GM23338 (cell line): ENCODE measurements at regions not wholly inside any gene's neighbourhood (a gene's known extent, or its start where the extent isn't known, plus 50 kb on each side); places are given as distances from the start of the nearest gene placed in this dataset.

Experiments
- CREB1 ChIP-seq: fragments of 250-450 bp; sonication (Bioruptor Pico); IDR thresholded peaks from 2 replicates; pipeline ENCODE4 v1.5.0; 2020; ENCODE audit warnings: low read depth, mild to moderate bottlenecking, moderate library complexity
- EZH2 ChIP-seq: fragments of 200-600 bp; sonication (generic); IDR thresholded peaks from one replicate; pipeline ENCODE4 v1.8.0; 2017; ENCODE audit warnings: antibody characterized with exemption, mild to moderate bottlenecking, low read depth; ENCODE audit not compliant: unreplicated experiment
- EZH2phosphoT487 ChIP-seq: fragments of 200-600 bp; sonication (generic); IDR thresholded peaks from one replicate; pipeline ENCODE4 v1.8.1; 2018; ENCODE audit warnings: antibody characterized with exemption; ENCODE audit not compliant: unreplicated experiment
- JUNB ChIP-seq: IDR thresholded peaks from one replicate; pipeline ENCODE4 v1.6.1; 2016; ENCODE audit warnings: antibody characterized with exemption; ENCODE audit not compliant: unreplicated experiment
- NANOG ChIP-seq: IDR thresholded peaks from 2 replicates; pipeline ENCODE4 v1.6.1; 2016; ENCODE audit warnings: antibody characterized with exemption, borderline replicate concordance
- POLR2AphosphoS5 ChIP-seq: IDR thresholded peaks from 2 replicates; pipeline ENCODE4 v1.6.1; 2016; ENCODE audit warnings: antibody characterized with exemption, low read depth
- ZNF114 ChIP-seq: fragments of 250-450 bp; sonication (Bioruptor Pico); IDR thresholded peaks from 2 replicates; pipeline ENCODE4 v1.5.0; 2020; ENCODE audit warnings: mild to moderate bottlenecking, moderate library complexity
- ZNF331 ChIP-seq: fragments of 250-450 bp; sonication (Bioruptor Pico); IDR thresholded peaks from 2 replicates; pipeline ENCODE4 v1.5.0; 2020; ENCODE audit warnings: low read depth, mild to moderate bottlenecking, moderate library complexity
- TF ChIP-seq, protein P1 (sequence below), 2 experiments: fragments of 200-600 bp in 1 of 2; sonication (generic) in 1 of 2; conservative IDR thresholded peaks; 2 replicates each; pipeline versions ENCODE4 v1.5.1 to v1.6.1; 2016 to 2017; ENCODE audit warnings: antibody characterized with exemption in 2 of 2, low read depth in 2 of 2, mild to moderate bottlenecking in 2 of 2, moderate library complexity in 1 of 2
- TF ChIP-seq, protein P2 (sequence below): IDR thresholded peaks from one replicate; pipeline ENCODE4 v1.6.1; 2018; ENCODE audit warnings: antibody characterized with exemption; ENCODE audit not compliant: unreplicated experiment
- TF ChIP-seq, protein P3 (sequence below): fragments of 250-450 bp; sonication (Bioruptor Pico); IDR thresholded peaks from 2 replicates; pipeline ENCODE4 v1.5.0; 2020; ENCODE audit warnings: mild to moderate bottlenecking, moderate library complexity
- TF ChIP-seq, protein P4 (sequence below): IDR thresholded peaks from 2 replicates; pipeline ENCODE4 v1.6.1; 2016; ENCODE audit warnings: antibody characterized with exemption

DNA sequence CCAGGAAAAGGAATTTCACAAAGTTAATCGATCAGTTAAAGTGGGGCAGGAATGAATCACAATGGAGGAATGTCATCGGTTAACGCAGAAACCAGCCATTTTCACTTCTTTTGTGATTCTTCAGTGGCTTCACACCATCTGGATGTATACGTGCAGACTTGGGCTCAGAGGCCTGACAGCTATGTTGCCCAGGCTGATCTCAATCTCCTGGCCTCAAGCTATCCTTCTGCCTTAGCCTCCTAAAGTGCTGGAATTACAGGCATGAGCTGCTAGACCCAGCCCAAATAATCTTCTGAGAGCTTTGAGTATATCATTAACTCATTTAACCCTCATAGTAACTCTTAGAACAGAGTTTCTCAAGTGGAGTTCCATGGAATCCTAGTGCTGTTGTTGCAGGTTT is 126.5 kb upstream of the VANGL1 start:
- no peak for TF ChIP-seq EZH2
- TF ChIP-seq, protein P1, sequence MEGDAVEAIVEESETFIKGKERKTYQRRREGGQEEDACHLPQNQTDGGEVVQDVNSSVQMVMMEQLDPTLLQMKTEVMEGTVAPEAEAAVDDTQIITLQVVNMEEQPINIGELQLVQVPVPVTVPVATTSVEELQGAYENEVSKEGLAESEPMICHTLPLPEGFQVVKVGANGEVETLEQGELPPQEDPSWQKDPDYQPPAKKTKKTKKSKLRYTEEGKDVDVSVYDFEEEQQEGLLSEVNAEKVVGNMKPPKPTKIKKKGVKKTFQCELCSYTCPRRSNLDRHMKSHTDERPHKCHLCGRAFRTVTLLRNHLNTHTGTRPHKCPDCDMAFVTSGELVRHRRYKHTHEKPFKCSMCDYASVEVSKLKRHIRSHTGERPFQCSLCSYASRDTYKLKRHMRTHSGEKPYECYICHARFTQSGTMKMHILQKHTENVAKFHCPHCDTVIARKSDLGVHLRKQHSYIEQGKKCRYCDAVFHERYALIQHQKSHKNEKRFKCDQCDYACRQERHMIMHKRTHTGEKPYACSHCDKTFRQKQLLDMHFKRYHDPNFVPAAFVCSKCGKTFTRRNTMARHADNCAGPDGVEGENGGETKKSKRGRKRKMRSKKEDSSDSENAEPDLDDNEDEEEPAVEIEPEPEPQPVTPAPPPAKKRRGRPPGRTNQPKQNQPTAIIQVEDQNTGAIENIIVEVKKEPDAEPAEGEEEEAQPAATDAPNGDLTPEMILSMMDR (conservative IDR thresholded peaks at IDR 0.05; ENCODE audit: low read depth in 2 of 2): no peak
- TF ChIP-seq EZH2phosphoT487: no peak
- TF ChIP-seq, protein P2, sequence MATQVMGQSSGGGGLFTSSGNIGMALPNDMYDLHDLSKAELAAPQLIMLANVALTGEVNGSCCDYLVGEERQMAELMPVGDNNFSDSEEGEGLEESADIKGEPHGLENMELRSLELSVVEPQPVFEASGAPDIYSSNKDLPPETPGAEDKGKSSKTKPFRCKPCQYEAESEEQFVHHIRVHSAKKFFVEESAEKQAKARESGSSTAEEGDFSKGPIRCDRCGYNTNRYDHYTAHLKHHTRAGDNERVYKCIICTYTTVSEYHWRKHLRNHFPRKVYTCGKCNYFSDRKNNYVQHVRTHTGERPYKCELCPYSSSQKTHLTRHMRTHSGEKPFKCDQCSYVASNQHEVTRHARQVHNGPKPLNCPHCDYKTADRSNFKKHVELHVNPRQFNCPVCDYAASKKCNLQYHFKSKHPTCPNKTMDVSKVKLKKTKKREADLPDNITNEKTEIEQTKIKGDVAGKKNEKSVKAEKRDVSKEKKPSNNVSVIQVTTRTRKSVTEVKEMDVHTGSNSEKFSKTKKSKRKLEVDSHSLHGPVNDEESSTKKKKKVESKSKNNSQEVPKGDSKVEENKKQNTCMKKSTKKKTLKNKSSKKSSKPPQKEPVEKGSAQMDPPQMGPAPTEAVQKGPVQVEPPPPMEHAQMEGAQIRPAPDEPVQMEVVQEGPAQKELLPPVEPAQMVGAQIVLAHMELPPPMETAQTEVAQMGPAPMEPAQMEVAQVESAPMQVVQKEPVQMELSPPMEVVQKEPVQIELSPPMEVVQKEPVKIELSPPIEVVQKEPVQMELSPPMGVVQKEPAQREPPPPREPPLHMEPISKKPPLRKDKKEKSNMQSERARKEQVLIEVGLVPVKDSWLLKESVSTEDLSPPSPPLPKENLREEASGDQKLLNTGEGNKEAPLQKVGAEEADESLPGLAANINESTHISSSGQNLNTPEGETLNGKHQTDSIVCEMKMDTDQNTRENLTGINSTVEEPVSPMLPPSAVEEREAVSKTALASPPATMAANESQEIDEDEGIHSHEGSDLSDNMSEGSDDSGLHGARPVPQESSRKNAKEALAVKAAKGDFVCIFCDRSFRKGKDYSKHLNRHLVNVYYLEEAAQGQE: no peak
- TF ChIP-seq, protein P3, sequence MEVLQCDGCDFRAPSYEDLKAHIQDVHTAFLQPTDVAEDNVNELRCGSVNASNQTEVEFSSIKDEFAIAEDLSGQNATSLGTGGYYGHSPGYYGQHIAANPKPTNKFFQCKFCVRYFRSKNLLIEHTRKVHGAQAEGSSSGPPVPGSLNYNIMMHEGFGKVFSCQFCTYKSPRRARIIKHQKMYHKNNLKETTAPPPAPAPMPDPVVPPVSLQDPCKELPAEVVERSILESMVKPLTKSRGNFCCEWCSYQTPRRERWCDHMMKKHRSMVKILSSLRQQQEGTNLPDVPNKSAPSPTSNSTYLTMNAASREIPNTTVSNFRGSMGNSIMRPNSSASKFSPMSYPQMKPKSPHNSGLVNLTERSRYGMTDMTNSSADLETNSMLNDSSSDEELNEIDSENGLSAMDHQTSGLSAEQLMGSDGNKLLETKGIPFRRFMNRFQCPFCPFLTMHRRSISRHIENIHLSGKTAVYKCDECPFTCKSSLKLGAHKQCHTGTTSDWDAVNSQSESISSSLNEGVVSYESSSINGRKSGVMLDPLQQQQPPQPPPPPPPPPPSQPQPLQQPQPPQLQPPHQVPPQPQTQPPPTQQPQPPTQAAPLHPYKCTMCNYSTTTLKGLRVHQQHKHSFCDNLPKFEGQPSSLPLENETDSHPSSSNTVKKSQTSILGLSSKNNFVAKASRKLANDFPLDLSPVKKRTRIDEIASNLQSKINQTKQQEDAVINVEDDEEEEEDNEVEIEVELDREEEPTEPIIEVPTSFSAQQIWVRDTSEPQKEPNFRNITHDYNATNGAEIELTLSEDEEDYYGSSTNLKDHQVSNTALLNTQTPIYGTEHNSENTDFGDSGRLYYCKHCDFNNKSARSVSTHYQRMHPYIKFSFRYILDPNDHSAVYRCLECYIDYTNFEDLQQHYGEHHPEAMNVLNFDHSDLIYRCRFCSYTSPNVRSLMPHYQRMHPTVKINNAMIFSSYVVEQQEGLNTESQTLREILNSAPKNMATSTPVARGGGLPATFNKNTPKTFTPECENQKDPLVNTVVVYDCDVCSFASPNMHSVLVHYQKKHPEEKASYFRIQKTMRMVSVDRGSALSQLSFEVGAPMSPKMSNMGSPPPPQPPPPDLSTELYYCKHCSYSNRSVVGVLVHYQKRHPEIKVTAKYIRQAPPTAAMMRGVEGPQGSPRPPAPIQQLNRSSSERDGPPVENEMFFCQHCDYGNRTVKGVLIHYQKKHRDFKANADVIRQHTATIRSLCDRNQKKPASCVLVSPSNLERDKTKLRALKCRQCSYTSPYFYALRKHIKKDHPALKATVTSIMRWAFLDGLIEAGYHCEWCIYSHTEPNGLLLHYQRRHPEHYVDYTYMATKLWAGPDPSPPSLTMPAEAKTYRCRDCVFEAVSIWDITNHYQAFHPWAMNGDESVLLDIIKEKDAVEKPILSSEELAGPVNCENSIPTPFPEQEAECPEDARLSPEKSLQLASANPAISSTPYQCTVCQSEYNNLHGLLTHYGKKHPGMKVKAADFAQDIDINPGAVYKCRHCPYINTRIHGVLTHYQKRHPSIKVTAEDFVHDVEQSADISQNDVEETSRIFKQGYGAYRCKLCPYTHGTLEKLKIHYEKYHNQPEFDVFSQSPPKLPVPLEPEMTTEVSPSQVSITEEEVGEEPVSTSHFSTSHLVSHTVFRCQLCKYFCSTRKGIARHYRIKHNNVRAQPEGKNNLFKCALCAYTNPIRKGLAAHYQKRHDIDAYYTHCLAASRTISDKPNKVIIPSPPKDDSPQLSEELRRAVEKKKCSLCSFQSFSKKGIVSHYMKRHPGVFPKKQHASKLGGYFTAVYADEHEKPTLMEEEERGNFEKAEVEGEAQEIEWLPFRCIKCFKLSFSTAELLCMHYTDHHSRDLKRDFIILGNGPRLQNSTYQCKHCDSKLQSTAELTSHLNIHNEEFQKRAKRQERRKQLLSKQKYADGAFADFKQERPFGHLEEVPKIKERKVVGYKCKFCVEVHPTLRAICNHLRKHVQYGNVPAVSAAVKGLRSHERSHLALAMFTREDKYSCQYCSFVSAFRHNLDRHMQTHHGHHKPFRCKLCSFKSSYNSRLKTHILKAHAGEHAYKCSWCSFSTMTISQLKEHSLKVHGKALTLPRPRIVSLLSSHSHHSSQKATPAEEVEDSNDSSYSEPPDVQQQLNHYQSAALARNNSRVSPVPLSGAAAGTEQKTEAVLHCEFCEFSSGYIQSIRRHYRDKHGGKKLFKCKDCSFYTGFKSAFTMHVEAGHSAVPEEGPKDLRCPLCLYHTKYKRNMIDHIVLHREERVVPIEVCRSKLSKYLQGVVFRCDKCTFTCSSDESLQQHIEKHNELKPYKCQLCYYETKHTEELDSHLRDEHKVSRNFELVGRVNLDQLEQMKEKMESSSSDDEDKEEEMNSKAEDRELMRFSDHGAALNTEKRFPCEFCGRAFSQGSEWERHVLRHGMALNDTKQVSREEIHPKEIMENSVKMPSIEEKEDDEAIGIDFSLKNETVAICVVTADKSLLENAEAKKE (CRISPR knock-in tag): no peak
- no peak for TF ChIP-seq CREB1 (CRISPR knock-in tag)
- no peak for TF ChIP-seq POLR2AphosphoS5
- TF ChIP-seq ZNF331 (CRISPR knock-in tag): no peak
- TF ChIP-seq, protein P4, sequence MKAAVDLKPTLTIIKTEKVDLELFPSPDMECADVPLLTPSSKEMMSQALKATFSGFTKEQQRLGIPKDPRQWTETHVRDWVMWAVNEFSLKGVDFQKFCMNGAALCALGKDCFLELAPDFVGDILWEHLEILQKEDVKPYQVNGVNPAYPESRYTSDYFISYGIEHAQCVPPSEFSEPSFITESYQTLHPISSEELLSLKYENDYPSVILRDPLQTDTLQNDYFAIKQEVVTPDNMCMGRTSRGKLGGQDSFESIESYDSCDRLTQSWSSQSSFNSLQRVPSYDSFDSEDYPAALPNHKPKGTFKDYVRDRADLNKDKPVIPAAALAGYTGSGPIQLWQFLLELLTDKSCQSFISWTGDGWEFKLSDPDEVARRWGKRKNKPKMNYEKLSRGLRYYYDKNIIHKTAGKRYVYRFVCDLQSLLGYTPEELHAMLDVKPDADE: no peak
- TF ChIP-seq JUNB: no peak
- TF ChIP-seq NANOG: no peak
- no peak for TF ChIP-seq ZNF114 (CRISPR knock-in tag)
